Dendritic cell treated with granulocyte-macrophage colony-stimulating factor and Interleukin-4, amounts not matched to agents 40 ng/mL and 50 ng/mL, for 4 days (primary cell): ENCODE measurements at regions not wholly inside any gene's neighbourhood (a gene's known extent, or its start where the extent isn't known, plus 50 kb on each side); places are given as distances from the start of the nearest gene placed in this dataset.

Experiments
- H3K27ac Mint-ChIP-seq: one replicate; pipeline ENCODE4 v1.8.0; 2022; ENCODE audit warnings: mild to moderate bottlenecking, mixed read lengths
- H3K27me3 Mint-ChIP-seq: one replicate; pipeline ENCODE4 v1.8.0; 2022; ENCODE audit warnings: mild to moderate bottlenecking, mixed read lengths
- H3K36me3 Mint-ChIP-seq: one replicate; pipeline ENCODE4 v1.8.0; 2022; ENCODE audit warnings: low read depth, mixed read lengths
- H3K4me1 Mint-ChIP-seq: one replicate; pipeline ENCODE4 v1.8.0; 2022; ENCODE audit warnings: low read depth, mixed read lengths
- H3K4me3 Mint-ChIP-seq: one replicate; pipeline ENCODE4 v1.8.0; 2022; ENCODE audit warnings: mild to moderate bottlenecking, moderate library complexity, mixed read lengths
- H3K9me3 Mint-ChIP-seq: one replicate; pipeline ENCODE4 v1.8.0; 2022; ENCODE audit warnings: mixed read lengths
- intact Hi-C: fragments of 100-400 bp; cut with micrococcal nuclease; formaldehyde crosslinking; loops from one replicate; pipeline ENCODE4 v1.15.0; 2022

DNA sequence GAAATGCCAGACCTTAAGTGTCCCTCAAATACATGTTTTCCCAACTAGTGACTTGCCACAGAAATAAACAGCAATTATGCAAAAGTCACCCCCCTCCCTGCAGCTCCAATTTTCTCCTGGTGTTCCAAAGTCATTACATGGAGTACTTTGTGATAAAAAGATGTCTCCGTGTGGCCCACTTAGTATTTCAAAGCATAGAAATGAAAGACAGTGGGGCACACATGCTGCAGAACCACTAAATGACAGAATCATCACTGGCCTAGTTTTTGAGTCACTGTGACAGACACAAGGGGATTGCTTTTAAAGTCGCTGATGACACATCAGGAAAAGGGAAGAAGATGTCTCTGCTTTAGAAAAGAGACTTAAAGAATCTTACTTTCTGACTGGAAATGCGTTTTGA is 323.4 kb downstream of the PSAT1 start:
- Mint-ChIP-seq H3K27me3 (no peaks in the 10 kb centered on the region), H3K4me3 (no peak overlapping the region), H3K36me3 (no peaks in the 10 kb centered on the region), H3K27ac (no peak overlapping the region), H3K4me1 (no peaks in the 10 kb centered on the region), H3K9me3 (no peaks in the 10 kb centered on the region)
- intact Hi-C loops: no loop called here

GRCh38 chr9:78620764-78621163 is 323.8 kb downstream of the PSAT1 start:
- H3K27me3 Mint-ChIP-seq: no peaks in the 10 kb centered on the region
- no peaks in the 10 kb centered on the region for H3K36me3 Mint-ChIP-seq
- intact Hi-C loops: no loop called here
- no peak overlapping the region for H3K27ac Mint-ChIP-seq
- no peaks in the 10 kb centered on the region for H3K4me1 Mint-ChIP-seq
- H3K9me3 Mint-ChIP-seq: no peaks in the 10 kb centered on the region
- H3K4me3 Mint-ChIP-seq: no peak overlapping the region

- no peaks in the 10 kb centered on the region for H3K36me3 Mint-ChIP-seq
- intact Hi-C loops: no loop called here
- H3K27me3 Mint-ChIP-seq: no peaks in the 10 kb centered on the region
- H3K4me1 Mint-ChIP-seq: no peaks in the 10 kb centered on the region
- no peaks in the 10 kb centered on the region for H3K9me3 Mint-ChIP-seq
- no peak overlapping the region for H3K4me3 Mint-ChIP-seq
- H3K27ac Mint-ChIP-seq: no peak overlapping the region
These were observed 325.2 kb downstream of the PSAT1 start for GRCh38 chr9:78622126-78622525.

DNA sequence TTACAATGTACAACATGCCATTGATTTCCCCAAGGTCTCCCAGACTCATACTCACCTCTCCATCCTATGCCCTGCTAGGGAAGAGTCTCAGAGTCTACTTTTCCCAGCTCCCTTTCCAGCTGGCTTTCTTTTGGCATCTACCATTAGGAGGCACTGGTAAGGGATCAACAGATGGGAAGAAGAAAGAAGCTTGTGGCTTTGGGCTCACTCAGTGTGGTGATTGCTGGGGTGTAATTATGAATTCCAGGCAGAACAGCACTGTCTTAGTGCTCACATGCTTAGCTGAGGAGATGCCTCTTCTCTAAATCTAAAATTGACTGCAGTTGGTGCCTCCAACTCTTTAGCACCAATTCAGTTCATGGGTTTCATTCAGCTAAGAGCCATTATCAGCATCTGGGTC is 330.0 kb downstream of the PSAT1 start:
- peaks cover 2% of the 10 kb centered on the region for H3K27me3 Mint-ChIP-seq
- H3K27ac Mint-ChIP-seq: no peak overlapping the region
- intact Hi-C loops: no loop called here
- H3K4me3 Mint-ChIP-seq: no peak overlapping the region
- H3K4me1 Mint-ChIP-seq: no peaks in the 10 kb centered on the region
- H3K36me3 Mint-ChIP-seq: no peaks in the 10 kb centered on the region
- no peaks in the 10 kb centered on the region for H3K9me3 Mint-ChIP-seq

DNA sequence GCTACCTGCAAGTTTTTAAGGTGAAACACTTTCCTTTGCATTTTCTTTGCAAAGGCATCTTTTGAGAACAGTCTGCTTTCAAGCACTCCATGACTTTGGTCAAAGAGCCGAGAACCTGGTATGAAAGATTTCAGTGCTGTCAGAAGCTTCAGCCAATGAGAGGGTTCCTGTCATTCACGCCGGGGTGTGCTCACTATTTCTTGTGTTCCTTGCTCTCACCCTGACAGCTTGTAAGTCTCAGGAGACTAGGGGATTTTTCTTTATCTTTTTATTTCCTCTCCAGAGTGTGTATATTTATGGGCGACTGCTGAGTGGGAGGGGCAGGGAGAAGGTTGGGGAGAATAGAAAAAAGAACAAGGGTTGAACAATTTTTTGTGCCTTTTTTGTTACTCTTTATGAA is 334.0 kb downstream of the PSAT1 start:
- Mint-ChIP-seq H3K4me1 (no peaks in the 10 kb centered on the region), H3K27ac (no peak overlapping the region), H3K27me3 (peaks cover 2% of the 10 kb centered on the region), H3K36me3 (no peaks in the 10 kb centered on the region), H3K4me3 (no peak overlapping the region), H3K9me3 (no peaks in the 10 kb centered on the region)
- intact Hi-C loops: no loop called here

DNA sequence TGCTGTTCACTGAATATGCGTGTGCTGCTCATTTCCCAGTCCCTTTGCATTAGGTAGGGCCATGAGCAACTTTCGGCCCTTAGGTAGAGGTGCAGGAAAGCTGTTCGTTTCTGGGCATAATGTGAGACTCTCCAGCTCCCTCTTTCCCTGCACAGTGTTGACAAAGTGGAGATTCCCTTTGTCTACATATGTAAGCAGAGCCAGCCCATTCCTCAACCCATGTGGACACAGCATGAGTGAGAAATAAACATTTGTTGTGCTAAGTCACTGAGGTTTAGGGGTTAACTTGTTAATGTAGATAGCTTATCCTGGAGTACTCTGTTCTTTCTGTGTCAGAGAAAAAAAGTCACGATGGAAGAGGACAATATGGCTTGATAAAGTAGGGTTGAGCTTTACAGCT is 343.8 kb downstream of the PSAT1 start:
- H3K36me3 Mint-ChIP-seq: no peaks in the 10 kb centered on the region
- peaks cover 9% of the 10 kb centered on the region for H3K9me3 Mint-ChIP-seq
- H3K4me3 Mint-ChIP-seq: no peak overlapping the region
- peaks cover 1% of the 10 kb centered on the region for H3K27me3 Mint-ChIP-seq
- no peaks in the 10 kb centered on the region for H3K4me1 Mint-ChIP-seq
- intact Hi-C loops: no loop called here
- H3K27ac Mint-ChIP-seq: no peak overlapping the region

GRCh38 chr9:78644359-78644758 is 347.4 kb downstream of the PSAT1 start:
- no peak overlapping the region for H3K4me3 Mint-ChIP-seq
- H3K27me3 Mint-ChIP-seq: peaks cover 1% of the 10 kb centered on the region
- H3K36me3 Mint-ChIP-seq: no peaks in the 10 kb centered on the region
- intact Hi-C loops: no loop called here
- peaks cover 11% of the 10 kb centered on the region for H3K9me3 Mint-ChIP-seq
- H3K27ac Mint-ChIP-seq: no peak overlapping the region
- no peaks in the 10 kb centered on the region for H3K4me1 Mint-ChIP-seq

DNA sequence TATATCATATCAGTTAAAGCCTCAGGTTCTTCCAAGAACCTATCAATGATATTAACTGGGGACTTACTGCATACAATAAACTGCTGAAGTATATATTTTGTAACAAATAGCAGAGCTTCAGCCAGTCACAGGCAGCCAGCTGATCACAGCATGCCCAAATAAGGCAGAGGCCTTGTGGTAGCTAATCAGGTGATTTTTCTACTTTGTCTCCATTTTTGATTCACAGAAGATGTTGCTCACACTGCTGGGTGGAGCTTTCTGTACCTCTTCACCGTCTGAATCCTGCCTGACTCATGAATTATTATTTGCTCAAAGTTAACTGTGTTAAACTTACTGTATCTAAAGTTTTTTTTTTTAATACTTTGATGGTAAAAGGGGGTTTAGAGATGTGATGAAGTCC is 357.4 kb downstream of the PSAT1 start:
- Mint-ChIP-seq H3K36me3 (no peaks in the 10 kb centered on the region), H3K4me1 (no peaks in the 10 kb centered on the region), H3K27me3 (peaks cover 4% of the 10 kb centered on the region), H3K27ac (no peak overlapping the region), H3K4me3 (no peak overlapping the region), H3K9me3 (no peaks in the 10 kb centered on the region)
- intact Hi-C loops: no loop called here

GRCh38 chr9:78663369-78663768 is 366.4 kb downstream of the PSAT1 start:
- Mint-ChIP-seq H3K4me1 (peaks cover 17% of the 10 kb centered on the region), H3K36me3 (no peaks in the 10 kb centered on the region), H3K4me3 (no peak overlapping the region), H3K27me3 (peaks cover 21% of the 10 kb centered on the region), H3K27ac (no peak overlapping the region), H3K9me3 (no peaks in the 10 kb centered on the region)
- intact Hi-C loops: no loop called here

- no peak overlapping the region for H3K4me3 Mint-ChIP-seq
- H3K36me3 Mint-ChIP-seq: no peaks in the 10 kb centered on the region
- no peak overlapping the region for H3K27ac Mint-ChIP-seq
- peaks cover 19% of the 10 kb centered on the region for H3K27me3 Mint-ChIP-seq
- peaks cover 20% of the 10 kb centered on the region for H3K4me1 Mint-ChIP-seq
- no peaks in the 10 kb centered on the region for H3K9me3 Mint-ChIP-seq
- intact Hi-C loops: no loop called here
These were observed 367.4 kb downstream of the PSAT1 start for GRCh38 chr9:78664370-78664769.

GRCh38 chr9:78666818-78667414 is 370.0 kb downstream of the PSAT1 start:
- H3K9me3 Mint-ChIP-seq: no peaks in the 10 kb centered on the region
- intact Hi-C loops: no loop called here
- H3K27me3 Mint-ChIP-seq: no peaks in the 10 kb centered on the region
- no peaks in the 10 kb centered on the region for H3K36me3 Mint-ChIP-seq
- no peak overlapping the region for H3K27ac Mint-ChIP-seq
- H3K4me3 Mint-ChIP-seq: no peak overlapping the region
- peaks cover 20% of the 10 kb centered on the region for H3K4me1 Mint-ChIP-seq

- Mint-ChIP-seq H3K9me3 (no peaks in the 10 kb centered on the region), H3K36me3 (no peaks in the 10 kb centered on the region), H3K27me3 (peaks cover 3% of the 10 kb centered on the region), H3K27ac (no peak overlapping the region), H3K4me3 (no peak overlapping the region), H3K4me1 (peaks cover 14% of the 10 kb centered on the region)
- intact Hi-C loops: no loop called here
These were observed 371.4 kb downstream of the PSAT1 start for GRCh38 chr9:78668148-78668832.

DNA sequence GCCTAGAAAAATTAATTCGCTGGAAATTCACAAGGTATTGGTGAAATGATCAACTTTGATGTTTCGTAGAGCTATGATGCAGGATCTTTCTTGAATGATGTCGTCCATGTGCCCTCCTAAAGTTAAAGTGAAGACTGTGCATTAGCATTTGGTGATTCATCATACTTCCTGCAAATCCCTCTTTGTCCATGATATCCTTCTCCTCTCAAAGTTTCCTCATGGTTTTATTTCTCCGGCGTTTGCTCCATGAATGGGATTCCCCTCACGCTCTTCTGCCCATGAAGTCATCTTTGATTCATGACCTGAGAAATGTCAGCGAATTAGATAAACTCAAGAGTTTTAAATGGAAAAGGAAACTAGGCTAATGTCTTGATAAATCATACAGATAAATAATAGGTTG is 372.7 kb downstream of the PSAT1 start:
- peaks cover 12% of the 10 kb centered on the region for H3K4me1 Mint-ChIP-seq
- H3K9me3 Mint-ChIP-seq: no peaks in the 10 kb centered on the region
- peaks cover 3% of the 10 kb centered on the region for H3K27me3 Mint-ChIP-seq
- H3K27ac Mint-ChIP-seq: no peak overlapping the region
- intact Hi-C loops: no loop called here
- no peaks in the 10 kb centered on the region for H3K36me3 Mint-ChIP-seq
- H3K4me3 Mint-ChIP-seq: no peak overlapping the region

DNA sequence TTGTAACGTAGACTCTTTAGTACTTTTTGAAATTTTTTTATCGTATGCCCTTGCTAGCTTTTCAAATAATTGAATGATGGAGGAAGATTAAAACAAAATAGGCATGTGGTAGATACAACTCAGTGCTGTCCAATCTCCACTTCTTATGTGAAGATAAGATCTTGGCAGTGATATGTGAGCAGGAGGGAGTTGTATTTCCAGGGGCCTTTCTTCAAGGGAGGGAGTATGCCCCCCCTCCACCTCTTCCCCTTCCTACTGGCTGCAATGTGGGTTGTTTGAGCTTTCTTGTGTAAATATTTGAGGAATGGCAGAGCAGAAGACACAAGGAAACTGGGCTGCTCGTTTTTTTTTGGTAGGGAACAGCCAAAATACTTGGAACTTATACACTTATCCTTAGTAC is 374.9 kb downstream of the PSAT1 start:
- no peaks in the 10 kb centered on the region for H3K36me3 Mint-ChIP-seq
- H3K4me3 Mint-ChIP-seq: no peak overlapping the region
- no peak overlapping the region for H3K27ac Mint-ChIP-seq
- intact Hi-C loops: no loop called here
- H3K4me1 Mint-ChIP-seq: peaks cover 12% of the 10 kb centered on the region
- peaks cover 3% of the 10 kb centered on the region for H3K27me3 Mint-ChIP-seq
- no peaks in the 10 kb centered on the region for H3K9me3 Mint-ChIP-seq

GRCh38 chr9:78674874-78675273 is 377.9 kb downstream of the PSAT1 start:
- H3K27ac Mint-ChIP-seq: no peak overlapping the region
- H3K4me1 Mint-ChIP-seq: no peaks in the 10 kb centered on the region
- intact Hi-C loops: no loop called here
- no peaks in the 10 kb centered on the region for H3K9me3 Mint-ChIP-seq
- no peaks in the 10 kb centered on the region for H3K36me3 Mint-ChIP-seq
- peaks cover 3% of the 10 kb centered on the region for H3K27me3 Mint-ChIP-seq
- H3K4me3 Mint-ChIP-seq: no peak overlapping the region
